ENCODE measurements at regions not wholly inside any gene's neighbourhood (a gene's known extent, or its start where the extent isn't known, plus 50 kb on each side); places are given as distances from the start of the nearest gene placed in this dataset.
"Not testable (repeated sequence)": the region's sequence is repeated elsewhere in the genome, so short reads cannot be mapped to it uniquely, and the experiment has no call there.

DNA sequence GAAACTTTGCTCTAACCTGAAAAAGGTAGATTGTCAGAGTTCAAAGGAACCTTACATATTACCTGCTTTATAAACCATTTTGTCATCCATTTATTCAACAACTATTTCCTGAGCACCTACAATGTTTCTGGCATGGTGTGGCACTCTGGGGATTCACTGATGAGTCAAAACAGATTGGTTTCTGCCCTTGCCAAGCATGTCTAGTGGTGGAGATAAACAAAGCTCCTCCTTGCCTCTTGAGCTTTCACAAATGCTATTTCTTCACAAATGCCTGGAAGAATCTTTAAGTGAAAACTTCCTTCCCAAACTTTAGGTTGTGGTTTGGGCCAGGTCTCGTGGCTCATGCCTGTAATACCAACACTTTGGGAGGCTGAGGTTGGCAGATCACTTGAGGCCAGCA lies 85.1 kb upstream of the RELN start:
- no peak for DNase-seq (ENCODE audit: low read depth)

DNA sequence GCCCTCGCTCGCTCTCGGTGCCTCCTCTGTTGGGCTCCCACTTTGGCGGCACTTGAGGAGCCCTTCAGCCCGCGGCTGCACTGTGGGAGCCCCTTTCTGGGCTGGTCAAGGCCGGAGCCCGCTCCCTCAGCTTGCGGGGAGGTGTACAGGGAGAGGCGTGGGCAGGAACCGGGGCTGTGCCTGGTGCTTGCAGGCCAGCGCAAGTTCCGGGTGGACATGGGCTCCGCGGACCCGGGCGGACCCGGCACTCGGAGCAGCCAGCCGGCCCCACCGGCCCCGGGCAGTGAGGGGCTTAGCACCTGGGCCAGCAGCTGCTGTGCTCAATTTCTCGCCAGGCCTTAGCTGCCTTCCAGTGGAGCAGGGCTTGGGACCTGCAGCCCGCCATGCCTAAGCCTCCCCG lies 82.2 kb upstream of the RELN start:
- not testable (repeated sequence) for DNase-seq (ENCODE audit: low read depth)

DNA sequence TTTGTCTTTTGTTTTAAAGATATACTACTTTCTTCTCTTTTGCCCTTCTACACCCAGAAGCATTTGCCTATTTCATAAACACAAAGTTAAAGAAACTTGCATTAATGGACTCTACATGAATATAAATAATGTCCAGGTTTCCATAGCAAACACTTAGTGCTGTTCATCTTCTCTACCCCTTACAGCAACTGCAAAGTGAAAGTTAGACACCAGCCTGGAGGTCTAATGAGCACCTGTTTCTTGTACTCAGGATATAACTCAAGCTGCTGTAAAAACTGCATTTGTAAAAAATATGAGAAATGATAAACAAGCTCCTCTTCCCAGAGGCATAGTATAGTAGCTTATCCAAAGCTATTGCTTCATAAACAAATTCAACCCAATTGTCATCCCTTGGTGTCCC lies 76.0 kb upstream of the RELN start:
- DNase-seq (ENCODE audit: low read depth), result no peak

DNA sequence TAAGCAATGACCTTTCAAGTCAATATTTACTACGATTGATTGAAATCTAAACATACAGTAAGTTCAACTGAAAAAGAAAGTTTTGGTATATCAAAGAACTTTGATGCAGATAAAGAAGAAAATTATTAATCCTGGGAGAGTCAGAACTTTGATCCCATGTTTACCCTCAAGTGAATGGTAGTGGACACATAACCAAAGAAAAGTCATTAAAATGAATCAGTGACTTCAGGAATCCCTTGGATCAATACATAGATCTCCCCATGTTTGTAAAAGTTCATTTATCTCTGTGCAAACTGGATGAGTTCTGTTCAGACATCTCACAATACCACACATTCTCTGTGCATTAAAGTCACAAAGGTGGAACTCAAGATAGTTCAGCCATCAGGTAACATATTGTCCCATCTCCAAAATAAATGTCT lies 75.5 kb upstream of the RELN start:
- DNase-seq (ENCODE audit: low read depth), result no peak

DNA sequence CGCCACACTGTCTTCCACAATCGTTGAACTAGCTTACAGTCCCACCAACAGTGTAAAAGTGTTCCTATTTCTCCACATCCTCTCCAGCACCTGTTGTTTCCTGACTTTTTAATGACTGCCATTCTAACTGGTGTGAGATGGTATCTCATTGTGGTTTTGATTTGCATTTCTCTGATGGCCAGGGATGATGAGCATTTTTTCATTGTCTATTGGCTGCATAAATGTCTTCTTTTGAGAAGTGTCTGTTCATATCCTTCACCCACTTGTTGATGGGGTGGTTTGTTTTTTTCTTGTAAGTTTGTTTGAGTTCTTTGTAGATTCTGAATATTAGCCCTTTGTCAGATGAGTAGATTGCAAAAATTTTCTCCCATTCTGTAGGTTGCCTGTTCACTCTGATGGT lies 74.3 kb upstream of the RELN start:
- DNase-seq (ENCODE audit: low read depth), result not testable (repeated sequence)

DNA sequence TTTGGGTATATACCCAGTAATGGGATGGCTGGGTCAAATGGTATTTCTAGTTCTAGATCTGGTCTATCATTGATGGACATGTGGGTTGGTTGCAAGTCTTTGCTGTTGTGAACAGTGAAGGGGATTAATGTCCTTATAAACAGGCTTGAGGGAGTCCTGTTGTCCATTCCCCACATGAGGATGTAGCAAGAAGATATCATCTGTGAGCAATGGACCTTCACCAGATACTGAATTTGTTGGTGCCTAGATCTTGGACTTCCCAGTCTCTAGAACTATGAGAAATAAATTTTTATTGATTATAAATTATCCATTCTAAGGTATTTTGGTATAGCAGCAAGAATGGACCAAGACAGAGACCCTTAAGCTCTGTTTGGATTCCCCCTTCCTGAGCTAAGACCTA lies 72.2 kb upstream of the RELN start:
- no peak for DNase-seq (ENCODE audit: low read depth)

DNA sequence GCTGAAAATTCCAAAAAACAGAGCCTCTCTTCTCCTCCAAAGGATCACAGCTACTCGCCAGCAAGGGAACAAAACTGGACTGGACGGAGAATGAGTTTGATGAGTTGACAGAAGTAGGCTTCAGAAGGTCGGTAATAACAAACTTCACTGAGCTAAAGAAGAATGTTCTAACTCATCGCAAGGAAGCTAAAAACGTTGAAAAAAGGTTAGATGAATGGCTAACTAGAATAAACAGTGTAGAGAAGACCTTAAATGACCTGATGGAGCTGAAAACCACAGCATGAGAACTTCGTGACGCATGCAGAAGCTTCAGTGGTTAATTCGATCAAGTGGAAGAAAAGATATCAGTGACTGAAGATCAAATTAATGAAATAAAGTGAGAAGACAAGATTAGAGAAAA lies 70.4 kb upstream of the RELN start:
- not testable (repeated sequence) for DNase-seq (ENCODE audit: low read depth)

DNA sequence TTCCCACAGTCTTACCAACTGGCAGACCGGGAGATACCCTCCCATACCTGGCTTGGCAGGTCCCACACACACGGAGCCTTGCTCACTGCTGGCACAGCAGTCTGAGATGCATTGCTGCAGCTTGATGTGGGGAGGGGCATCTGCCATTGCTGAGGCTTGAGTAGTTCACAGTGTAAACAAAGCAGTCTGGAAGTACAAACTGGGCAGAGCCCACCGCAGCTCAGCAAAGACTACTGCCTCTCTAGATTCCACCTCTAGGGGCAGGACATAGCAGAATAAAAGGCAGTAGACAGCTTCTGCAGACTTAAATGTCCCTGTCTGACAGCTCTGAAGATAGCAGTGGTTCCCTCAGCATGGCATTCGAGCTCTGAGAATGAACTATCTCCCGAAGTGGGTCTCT lies 69.6 kb upstream of the RELN start:
- no peak for DNase-seq (ENCODE audit: low read depth)

DNA sequence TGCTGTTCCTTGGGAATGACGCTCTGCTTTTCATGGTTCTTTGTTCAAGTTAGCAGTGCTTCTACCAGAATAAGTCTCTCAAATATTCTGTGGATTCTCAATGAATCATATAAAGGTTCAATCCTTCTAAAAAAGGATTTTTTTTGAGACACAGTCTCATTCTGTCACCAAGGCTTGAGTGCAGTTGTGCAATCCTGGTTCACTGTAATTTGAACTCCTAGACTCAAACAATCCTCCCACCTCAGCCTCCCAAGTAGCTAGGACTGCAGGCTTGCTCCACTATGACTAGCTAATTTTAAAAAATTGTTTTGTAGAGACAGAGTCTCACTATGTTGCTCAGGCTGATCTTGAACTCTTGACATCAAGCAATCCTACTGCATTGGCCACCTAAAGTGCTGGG lies 64.9 kb upstream of the RELN start:
- DNase-seq (ENCODE audit: low read depth), result no peak

DNA sequence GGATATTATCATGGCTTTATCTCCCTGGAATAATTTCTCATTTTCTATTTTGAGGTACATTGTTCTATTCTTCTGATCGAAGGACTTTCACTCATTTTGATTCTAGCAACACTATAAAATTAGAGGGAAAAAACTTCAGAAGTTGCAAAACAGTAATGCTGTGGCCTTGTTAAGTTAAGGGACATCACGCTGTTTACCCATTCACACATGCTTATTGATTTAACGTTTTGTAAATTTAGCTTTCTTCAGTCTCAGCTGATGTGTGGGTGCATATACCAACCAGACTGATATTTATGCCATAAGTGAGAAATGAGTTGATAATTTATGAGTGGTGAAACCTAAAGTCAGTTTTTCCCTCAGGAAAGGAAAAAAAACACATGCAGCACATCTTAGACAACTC lies 63.5 kb upstream of the RELN start:
- DNase-seq (ENCODE audit: low read depth), result no peak

DNA sequence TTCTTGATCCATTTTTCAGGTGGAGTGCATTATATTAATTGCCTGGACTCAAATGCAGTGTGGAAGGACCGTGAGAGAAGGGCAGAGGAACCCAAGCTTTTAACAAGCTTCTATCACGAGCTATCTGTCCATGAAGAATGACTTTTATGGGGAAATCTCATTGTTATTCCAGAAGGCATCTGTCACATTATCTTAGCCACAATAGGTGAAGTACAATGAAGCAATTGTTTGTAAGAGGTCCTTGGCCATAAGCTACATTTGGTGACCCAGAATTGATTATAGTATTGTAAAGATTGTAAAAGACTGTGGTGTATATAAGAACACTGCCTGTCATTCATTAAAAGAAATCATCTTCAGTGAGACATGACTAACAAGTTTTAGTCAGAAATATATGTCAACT lies 58.6 kb upstream of the RELN start:
- no peak for DNase-seq (ENCODE audit: low read depth)

DNA sequence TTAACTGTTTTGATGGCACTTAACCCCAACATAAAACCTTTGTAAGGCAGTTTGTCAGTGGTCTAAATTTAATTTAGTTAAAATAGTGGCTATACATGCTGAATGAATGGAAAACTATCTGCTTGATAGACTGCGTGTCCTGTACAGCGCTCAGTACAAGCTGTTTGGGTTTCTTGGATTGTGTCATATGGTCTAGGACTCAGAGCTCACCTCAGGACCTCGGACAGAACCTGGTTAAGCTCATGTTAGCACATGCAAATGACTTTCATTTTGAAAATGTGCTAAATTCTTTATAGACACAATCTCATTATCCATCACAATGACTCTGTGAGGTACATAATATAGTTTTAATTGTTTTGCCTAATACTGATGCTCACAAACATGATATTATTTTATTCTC lies 55.7 kb upstream of the RELN start:
- DNase-seq (ENCODE audit: low read depth), result peak; percentile 15

DNA sequence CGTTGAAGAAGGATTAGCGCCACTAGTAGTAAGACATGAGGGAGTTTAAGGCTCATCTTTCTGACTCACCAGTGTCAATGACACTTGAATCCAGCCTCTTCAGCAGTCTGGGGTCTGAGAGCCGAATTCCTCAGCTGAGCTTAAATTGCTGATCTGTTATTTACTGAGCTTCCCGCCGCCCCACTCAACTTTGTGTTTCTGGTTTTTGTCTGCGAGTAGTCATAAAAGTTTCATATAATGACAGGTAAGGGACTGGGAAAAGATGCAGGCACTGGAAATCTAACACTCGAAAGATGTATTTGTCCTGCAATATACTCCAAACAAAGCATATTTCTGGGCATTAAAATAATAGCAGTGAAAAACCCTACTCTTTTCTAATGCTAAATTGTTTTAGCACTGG lies 51.2 kb upstream of the RELN start:
- no peak for DNase-seq (ENCODE audit: low read depth)

DNA sequence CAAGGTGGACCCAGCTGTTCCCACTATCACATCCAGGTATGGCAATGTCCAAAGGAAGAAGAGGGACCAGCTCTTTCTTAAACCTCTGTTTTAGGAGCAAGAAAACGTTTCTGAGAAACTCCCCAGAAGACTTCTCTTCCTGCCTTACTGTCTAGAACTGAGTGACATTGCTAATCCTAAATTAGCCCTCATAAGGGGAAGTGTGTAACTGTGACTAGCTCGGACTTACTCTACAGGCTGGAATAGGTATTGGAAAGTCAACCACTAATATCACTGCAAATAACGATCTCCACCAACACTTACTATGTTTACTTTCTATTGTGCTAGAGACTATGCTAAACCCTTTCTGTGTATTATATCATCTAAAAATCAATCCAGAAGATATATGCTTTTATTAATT lies 49.9 kb upstream of the RELN start:
- no peak for DNase-seq (ENCODE audit: low read depth)
